HG02852 (cell line): ENCODE measurements at regions not wholly inside any gene's neighbourhood (a gene's known extent, or its start where the extent isn't known, plus 50 kb on each side); places are given as distances from the start of the nearest gene placed in this dataset.

Source experiments
- ATAC-seq: cut with Tn5 transposase; IDR thresholded peaks from one replicate; pipeline ENCODE4 v1.9.1; 2021; ENCODE audit warnings: mild to moderate bottlenecking, moderate library complexity; ENCODE audit not compliant: unreplicated experiment

GRCh38 chr3:124272605-124273151 lies 280.8 kb upstream of the ROPN1 start:
- no peak for ATAC-seq

DNA sequence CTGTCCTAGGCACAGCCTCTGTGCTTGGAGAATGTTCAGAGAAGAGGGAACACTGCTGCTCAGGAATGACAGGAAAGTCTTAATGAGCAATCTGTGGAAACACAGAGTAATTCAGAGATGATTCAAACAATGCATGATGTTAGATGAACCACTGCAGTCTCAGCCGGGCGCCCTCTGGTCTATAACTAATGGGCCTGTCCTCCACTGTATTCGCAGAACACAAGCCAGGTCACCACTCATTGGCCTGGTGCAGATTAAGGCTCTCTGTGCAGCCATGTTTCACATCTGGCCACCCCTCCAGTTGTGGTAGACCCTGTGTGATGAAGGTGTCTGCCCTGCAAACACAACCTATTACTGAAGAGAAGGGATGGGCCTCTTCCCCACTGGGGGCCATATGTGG lies 281.7 kb upstream of the ROPN1 start:
- ATAC-seq: no peak

- no peak for ATAC-seq
Observed at GRCh38 chr3:124274051-124274450, 282.1 kb upstream of the ROPN1 start.

DNA sequence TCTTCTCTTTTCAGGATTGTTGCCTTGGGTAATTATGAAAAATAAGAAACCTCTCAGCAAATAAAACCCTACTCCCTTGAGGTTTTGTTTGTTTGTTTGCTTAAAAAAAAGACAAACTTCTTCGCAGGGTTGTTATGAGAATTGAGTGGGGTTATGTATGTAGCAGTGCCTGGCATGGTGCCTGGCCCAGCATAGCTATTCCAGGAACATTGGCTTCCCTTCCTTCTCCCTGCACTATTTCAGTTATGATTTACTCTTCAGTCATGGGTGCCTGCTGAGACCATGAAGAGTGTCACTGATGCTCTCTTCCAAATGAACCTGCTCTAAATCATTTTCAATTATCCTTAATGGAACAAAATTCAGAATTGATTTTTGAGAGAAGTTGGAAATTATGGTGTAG lies 283.5 kb upstream of the ROPN1 start:
- ATAC-seq: no peak

DNA sequence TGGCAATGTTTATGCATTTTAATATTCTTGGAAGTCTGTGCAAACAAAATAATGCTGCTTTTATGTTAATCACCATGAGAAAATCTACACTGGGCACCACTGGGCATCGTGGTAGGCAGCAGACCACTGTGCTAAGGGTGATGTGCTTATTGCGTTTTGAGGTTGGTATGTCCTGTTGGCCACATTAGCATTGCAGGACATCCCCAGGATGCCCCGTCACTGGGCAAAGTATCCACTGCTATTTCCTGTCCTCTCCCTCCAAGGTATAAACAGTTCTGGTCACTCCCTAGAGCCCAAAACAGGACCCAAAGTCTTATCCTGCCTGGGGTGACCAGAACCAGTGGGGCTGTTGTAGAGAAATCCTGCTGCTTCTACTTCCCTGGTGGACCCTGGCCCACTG lies 284.2 kb upstream of the ROPN1 start:
- no peak for ATAC-seq

DNA sequence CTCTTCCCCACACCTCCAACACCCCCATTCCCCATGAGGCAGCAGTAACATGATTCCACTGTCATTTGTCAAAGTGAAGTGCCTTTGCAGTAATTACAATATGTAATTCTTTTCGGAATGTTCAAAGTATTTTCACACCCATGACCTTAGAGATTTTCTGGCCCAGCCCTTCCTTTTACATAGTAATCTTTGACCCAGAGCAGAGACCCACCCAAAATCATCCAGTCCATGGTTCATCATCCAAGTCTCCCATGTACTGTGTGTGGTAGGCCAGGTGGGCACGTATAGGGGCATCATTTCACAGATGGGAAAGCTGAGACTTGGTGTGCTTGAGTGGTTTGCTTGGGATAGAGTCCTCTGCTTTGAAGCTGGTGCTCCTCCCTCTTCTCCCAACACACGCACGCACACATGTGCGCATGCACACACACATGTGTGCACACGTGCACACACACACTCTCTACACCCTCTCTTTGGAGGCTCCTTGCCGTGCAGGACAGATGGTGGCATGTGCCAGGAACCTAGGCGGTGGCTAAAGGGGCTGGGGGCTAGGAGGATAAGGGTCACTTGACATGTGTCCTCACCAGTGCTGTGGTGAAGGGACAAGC lies 284.7 kb upstream of the ROPN1 start:
- ATAC-seq: no peak

GRCh38 chr3:124277144-124277890 lies 285.4 kb upstream of the ROPN1 start:
- ATAC-seq: no peak

DNA sequence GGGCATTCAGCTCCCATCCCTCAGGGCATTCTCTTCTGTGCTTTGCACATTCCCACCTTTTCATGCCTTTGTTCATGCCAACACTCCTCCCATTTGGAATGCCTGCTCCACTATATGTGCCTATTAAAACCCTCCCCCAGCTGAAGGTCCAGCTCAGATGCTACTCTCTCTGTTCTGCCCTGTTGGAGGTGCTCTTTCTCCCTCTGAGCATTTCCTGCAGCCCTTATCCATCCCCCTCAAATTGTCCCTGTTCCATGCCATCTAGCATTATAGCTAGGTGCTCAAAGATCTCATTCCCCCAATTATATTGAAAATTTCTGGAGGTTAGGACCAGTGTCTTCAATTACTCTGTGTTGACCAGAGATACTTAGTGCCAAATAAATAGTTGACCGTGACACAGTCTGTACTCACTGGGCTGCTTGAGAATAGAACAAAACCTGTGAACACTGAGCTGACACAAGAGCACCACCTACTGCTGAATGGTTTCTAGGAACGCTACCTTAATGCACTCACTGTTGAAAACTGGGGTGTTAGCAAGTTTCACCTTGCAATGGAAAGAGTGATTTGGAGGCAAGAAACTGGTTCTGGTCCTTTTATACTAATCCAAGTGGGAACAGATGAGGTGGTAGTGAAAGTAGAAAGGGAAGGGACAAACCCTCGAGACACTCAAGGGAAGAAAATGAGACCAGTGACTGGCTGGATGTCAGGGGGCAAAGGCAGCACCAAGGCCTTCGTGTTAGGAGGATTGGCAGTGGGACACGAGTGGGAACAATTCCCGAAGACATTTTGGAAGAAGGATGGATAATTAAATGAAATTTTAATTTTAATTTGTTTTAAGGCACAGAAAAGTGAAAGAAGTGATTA lies 289.8 kb upstream of the ROPN1 start:
- no peak for ATAC-seq

GRCh38 chr3:124282751-124283651 lies 291.1 kb upstream of the ROPN1 start:
- ATAC-seq: no peak

DNA sequence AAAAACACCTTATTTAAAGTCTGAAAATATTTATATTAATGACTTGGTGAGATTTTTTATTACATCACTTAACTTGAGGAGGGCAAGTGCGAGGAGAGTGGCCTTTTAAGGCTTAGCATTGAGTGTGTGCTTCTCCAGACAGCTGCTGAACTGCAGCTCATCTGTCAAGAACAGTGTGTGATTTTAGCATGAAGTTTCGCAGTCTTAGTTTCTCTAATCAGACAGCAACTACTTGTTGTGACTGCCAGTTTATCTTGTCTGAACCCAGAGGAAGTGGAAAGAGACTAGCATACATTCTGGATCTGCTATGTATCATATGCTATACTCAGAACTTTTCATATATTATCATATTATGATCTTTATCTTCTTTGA lies 291.7 kb upstream of the ROPN1 start:
- ATAC-seq: no peak

DNA sequence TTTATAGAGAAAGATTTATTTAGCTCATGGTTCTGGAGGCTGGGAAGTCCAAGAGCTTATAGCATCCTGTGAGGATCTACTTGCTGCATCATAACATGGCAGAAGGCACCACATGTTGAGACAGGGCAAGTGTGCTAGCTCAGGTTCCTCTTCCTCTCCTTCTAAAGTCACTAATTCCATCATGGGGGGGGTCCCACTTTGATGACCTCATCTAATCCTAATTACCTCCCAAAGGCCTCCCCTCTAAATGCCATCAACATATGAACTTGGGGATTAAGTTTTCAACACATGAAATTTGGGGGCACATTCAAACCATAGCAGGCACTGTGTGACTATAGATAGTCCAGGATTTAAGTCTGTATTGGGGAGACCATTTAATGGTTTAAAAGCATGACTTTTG lies 297.1 kb upstream of the ROPN1 start:
- ATAC-seq: no peak

DNA sequence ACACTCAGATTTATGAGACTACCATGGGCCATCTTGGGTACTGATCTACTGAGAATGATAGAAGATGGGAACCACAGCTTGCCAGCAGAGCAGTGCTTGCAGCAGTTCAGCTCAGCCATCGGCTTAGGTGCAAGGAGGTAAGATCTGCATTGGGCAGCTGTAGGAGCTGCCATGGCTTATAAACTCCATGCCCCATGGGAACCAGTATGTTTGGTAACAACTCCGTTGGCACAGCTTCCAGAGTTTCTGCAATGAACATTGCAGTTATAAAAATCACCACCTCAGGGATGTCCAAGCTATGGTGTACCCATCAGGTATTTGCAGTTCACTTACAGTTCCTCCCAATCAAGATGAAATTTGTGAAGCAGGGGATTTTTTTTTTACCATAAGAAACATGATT lies 299.1 kb upstream of the ROPN1 start:
- ATAC-seq: no peak

DNA sequence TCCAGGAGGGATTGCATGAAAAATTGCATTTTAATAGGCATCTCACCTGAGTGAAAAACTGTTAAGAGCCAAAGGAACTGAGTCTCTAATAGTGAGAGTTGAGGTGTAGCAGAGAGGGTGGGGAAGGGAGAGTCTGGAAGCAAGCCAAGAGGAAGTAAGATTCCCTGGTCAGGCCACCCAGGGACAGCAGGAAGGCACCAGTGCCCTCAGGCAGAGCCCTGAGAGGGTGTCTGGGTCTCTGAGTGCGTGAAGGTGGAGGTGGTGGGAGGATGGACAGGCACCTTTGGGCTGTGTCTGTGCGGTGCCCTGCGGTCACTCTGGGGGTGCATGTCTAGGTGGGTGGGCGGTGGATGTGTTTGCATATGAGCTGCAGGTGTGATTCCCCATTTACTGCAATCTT lies 300.4 kb upstream of the ROPN1 start:
- no peak for ATAC-seq

GRCh38 chr3:124293584-124293983 lies 301.7 kb upstream of the ROPN1 start:
- ATAC-seq: no peak

DNA sequence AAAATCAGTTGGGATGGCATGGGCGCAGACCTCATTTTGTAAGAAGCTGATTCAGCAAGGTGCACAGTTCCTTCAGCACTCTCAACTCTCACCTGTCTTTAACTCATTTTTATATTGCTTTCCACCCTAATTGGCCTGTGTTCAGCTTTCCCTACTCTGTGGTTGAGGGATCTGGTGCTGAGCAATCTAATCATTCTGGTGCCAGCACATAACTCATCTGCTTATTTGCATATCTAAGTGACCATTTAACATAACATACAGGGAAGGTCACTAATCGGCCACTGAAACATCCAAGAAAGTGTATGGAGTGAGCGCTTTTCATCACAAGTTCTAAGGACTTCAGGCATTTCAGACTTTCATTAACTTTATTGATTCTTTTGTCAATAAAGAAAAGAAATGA lies 303.4 kb upstream of the ROPN1 start:
- no peak for ATAC-seq

DNA sequence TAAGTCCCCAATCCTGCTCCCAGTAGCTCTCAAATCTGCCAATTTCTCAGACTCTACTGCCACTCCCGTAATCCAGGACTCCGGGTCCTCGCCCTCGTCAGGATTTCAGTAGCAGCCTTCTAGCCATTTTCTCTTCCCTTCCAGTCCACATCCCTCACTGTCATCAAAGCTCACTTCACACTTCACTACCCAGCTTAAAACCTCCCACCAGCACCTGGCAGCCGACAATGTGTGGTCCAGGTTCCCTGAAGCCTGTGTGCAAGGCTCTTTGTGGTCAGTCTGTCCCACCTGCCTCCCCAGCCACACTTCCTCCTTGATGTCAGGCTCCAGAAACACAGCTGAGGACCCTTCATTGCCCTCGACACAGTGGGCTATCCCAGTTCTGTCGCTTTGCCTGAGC lies 304.5 kb upstream of the ROPN1 start:
- no peak for ATAC-seq

- ATAC-seq: no peak
Observed at GRCh38 chr3:124297062-124297980, 305.4 kb upstream of the ROPN1 start.

- ATAC-seq: no peak
Observed at GRCh38 chr3:124298301-124298700, 306.4 kb upstream of the ROPN1 start.

GRCh38 chr3:124298951-124299350 lies 307.0 kb upstream of the ROPN1 start:
- no peak for ATAC-seq

DNA sequence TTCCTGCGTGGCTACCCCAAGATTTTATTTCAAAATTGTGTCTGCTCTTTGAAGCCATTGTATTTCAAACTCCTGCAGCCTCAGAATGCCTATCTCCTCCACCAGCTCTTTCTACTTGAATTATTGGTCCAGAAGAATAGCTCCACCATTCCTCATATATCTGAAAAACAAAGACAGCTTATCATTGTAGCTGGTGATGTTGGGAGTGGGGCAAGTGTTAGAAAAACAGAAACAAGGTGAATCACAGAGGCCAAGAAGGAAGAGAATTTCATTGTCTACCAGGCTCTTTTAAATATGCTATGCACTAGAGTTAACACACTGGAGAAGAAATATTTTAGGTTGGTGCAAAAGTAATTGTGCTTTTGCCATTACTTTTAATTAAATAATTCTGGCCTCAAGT lies 307.9 kb upstream of the ROPN1 start:
- ATAC-seq: no peak
